HFF-Myc (cell line): ENCODE measurements at regions not wholly inside any gene's neighbourhood (a gene's known extent, or its start where the extent isn't known, plus 50 kb on each side); places are given as distances from the start of the nearest gene placed in this dataset.

Experiments used
- DNase-seq: peaks from one replicate; pipeline ENCODE4 v3.0.0-alpha.2; 2011; ENCODE audit warnings: low read depth; ENCODE audit errors: extremely low read depth
- H3K4me3 ChIP-seq: replicated peaks from 2 replicates; pipeline ENCODE4 v1.5.1; 2011; ENCODE audit warnings: low read depth, mild to moderate bottlenecking, control low read depth, low read length
- TF ChIP-seq, protein P1 (sequence below): IDR thresholded peaks from 2 replicates; pipeline ENCODE4 v1.5.1; 2012; ENCODE audit warnings: mild to moderate bottlenecking, low read depth, low read length, control low read depth; ENCODE audit errors: missing control alignments

GRCh38 chr4:114279066-114279465 is 299.6 kb upstream of the ARSJ start:
- no peak for DNase-seq
- TF ChIP-seq, protein P1, sequence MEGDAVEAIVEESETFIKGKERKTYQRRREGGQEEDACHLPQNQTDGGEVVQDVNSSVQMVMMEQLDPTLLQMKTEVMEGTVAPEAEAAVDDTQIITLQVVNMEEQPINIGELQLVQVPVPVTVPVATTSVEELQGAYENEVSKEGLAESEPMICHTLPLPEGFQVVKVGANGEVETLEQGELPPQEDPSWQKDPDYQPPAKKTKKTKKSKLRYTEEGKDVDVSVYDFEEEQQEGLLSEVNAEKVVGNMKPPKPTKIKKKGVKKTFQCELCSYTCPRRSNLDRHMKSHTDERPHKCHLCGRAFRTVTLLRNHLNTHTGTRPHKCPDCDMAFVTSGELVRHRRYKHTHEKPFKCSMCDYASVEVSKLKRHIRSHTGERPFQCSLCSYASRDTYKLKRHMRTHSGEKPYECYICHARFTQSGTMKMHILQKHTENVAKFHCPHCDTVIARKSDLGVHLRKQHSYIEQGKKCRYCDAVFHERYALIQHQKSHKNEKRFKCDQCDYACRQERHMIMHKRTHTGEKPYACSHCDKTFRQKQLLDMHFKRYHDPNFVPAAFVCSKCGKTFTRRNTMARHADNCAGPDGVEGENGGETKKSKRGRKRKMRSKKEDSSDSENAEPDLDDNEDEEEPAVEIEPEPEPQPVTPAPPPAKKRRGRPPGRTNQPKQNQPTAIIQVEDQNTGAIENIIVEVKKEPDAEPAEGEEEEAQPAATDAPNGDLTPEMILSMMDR, result no peak
- no peak overlapping the region for H3K4me3 ChIP-seq

DNA sequence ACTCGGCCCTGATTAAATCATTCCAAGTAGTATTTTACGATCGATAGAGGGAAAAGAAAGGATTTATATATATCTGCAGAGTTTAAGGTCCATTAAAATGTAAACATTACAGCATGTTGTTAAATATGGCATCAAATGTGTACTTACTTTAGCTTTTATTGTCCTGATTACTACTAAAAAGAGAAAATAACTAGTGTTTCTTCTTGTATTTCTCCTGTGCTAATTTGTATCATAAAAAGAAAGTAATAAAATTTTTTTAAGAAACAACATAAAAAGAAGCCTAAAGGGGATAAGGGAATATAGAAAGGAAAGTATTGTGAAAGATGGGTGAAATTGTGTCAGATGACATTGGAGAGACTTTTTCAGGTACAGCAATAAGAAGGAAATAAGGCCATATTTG is 300.3 kb upstream of the ARSJ start:
- TF ChIP-seq, protein P1, result no peak
- DNase-seq, result no peak
- H3K4me3 ChIP-seq, result no peak overlapping the region

DNA sequence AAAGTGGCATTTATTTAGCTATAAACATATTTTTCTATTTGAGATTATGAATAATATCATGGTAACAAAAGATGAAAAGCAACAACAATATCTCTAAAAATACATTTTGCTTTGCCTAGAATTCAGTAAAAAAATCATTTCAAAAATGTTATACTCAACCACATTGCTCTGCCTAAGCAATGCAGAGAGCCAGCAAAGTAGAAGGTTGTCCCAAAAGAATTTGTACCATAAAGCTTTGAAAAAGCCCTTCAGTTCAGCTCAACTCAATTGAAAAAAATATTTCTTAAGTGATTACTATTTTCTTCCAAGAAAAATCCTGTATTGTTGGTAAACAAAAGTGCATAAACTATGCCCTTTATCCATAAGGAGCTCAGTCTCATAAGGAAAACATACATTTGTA is 301.2 kb upstream of the ARSJ start:
- no peak for DNase-seq
- no peak overlapping the region for H3K4me3 ChIP-seq
- TF ChIP-seq, protein P1, result no peak

GRCh38 chr4:114281164-114281960 is 301.9 kb upstream of the ARSJ start:
- peak; percentile 10 for DNase-seq
- TF ChIP-seq, protein P1, result no peak
- no peak overlapping the region for H3K4me3 ChIP-seq

GRCh38 chr4:114282937-114283336 is 303.5 kb upstream of the ARSJ start:
- TF ChIP-seq, protein P1, result no peak
- H3K4me3 ChIP-seq, result no peak overlapping the region
- no peak for DNase-seq

DNA sequence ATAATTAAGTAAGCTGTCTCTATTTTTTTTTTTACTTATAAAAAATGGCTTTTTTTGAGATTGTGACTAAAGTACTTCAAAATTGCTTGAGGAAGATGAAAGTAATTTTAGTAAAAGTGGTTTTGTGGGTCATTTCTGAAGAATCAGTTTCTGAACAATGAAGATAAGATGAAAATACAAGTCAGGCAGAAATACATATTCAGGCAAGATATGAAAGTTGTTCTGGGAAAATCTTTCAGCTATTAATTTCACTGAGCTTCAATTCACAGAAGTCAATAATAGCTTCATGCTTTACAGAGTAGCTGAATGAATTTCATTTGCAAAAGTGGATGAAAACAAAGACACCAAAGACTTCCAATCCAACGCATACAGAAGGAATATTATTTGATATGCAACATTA is 305.2 kb upstream of the ARSJ start:
- no peak for DNase-seq
- H3K4me3 ChIP-seq, result no peak overlapping the region
- TF ChIP-seq, protein P1, result no peak

DNA sequence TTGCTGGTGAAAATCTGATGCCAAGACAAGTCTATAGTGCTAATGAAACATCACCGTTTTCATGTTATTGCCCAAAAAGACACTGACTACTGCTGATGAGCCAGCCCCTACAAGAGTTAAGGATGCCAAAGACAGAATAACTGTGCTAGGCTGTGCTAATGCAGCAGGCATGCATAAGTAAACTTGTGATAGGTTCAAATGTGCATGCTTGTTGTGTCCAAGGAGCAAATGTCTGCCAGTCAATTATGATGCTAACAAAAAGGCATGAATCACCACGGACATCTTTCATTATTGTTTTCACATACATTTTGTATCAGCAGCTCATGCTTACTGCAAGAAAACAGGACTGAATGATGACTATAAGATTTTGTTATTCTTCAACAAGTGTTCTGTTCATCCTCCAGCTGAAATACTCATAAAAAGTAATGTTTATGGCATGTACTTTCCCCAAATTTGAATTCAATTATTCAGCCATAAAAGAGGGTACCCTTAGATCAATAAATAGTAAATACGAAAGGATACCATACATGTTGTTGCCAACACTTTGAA is 306.9 kb upstream of the ARSJ start:
- TF ChIP-seq, protein P1, result no peak
- H3K4me3 ChIP-seq, result no peak overlapping the region
- DNase-seq, result no peak
